Thyroid gland (tissue), 4 donors: ENCODE measurements at regions not wholly inside any gene's neighbourhood (a gene's known extent, or its start where the extent isn't known, plus 50 kb on each side); places are given as distances from the start of the nearest gene placed in this dataset.
"Not testable (repeated sequence)": the region's sequence is repeated elsewhere in the genome, so short reads cannot be mapped to it uniquely, and the experiment has no call there.

Experiments
- POLR2A ChIP-seq, 2 donors: fragments of 450-650 bp; IDR thresholded peaks; one replicate each; pipeline ENCODE4 v1.6.1; 2017; ENCODE audit warnings: antibody characterized with exemption in 2 of 2, mild to moderate bottlenecking in 2 of 2, moderate library complexity in 1 of 2
- TF ChIP-seq, protein P1 (sequence below), 6 experiments: fragments of 200-600 bp in 3 of 6; fragments of 450-650 bp in 3 of 6; sonication (generic) in 3 of 6; IDR thresholded peaks; one replicate each; pipeline ENCODE4 v1.5.1; 2016 to 2019; ENCODE audit warnings: antibody characterized with exemption in 6 of 6, mild to moderate bottlenecking in 2 of 6, inconsistent platforms in 1 of 6, moderate library complexity in 1 of 6

DNA sequence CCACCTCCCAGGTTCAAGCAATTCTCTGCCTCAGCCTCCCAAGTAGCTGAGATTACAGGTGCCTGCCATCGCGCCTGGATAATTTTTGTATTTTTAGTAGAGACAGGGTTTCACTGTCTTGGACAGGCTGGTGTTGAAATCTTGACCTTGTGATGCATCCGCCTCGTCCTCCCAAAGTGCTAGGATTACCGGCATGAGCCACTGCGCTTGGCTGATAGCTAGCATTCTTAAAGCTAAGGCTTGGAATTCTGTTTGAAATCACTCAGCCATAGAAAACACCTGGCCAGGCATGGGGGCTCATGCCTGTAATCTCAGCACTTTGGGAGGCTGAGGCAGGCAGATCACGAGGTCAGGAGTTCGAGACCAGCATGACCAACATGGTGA lies 105.6 kb downstream of the ZNF486 start:
- not testable (repeated sequence) for TF ChIP-seq POLR2A (IDR thresholded peaks at IDR 0.05)
- TF ChIP-seq, protein P1, sequence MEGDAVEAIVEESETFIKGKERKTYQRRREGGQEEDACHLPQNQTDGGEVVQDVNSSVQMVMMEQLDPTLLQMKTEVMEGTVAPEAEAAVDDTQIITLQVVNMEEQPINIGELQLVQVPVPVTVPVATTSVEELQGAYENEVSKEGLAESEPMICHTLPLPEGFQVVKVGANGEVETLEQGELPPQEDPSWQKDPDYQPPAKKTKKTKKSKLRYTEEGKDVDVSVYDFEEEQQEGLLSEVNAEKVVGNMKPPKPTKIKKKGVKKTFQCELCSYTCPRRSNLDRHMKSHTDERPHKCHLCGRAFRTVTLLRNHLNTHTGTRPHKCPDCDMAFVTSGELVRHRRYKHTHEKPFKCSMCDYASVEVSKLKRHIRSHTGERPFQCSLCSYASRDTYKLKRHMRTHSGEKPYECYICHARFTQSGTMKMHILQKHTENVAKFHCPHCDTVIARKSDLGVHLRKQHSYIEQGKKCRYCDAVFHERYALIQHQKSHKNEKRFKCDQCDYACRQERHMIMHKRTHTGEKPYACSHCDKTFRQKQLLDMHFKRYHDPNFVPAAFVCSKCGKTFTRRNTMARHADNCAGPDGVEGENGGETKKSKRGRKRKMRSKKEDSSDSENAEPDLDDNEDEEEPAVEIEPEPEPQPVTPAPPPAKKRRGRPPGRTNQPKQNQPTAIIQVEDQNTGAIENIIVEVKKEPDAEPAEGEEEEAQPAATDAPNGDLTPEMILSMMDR (IDR thresholded peaks at IDR 0.05), result not testable (repeated sequence)
